ACC112 (cell line): ENCODE measurements at regions not wholly inside any gene's neighbourhood (a gene's known extent, or its start where the extent isn't known, plus 50 kb on each side); places are given as distances from the start of the nearest gene placed in this dataset.

Source experiments
- H2AFZ ChIP-seq: fragments of 200-600 bp; sonication (generic); one replicate; pipeline ENCODE4 v1.6.0; 2017; ENCODE audit warnings: antibody characterized with exemption, low read length; ENCODE audit not compliant: unreplicated experiment
- H3K27ac ChIP-seq: fragments of 200-600 bp; sonication (generic); 2 replicates; pipeline ENCODE4 v1.5.1; 2014; ENCODE audit warnings: low read depth, mild to moderate bottlenecking, antibody characterized with exemption, low read length, moderate library complexity
- H3K27me3 ChIP-seq: fragments of 200-600 bp; sonication (generic); 2 replicates; pipeline ENCODE4 v1.6.1; 2014; ENCODE audit warnings: mild to moderate bottlenecking, antibody characterized with exemption, low read length, moderate library complexity, mixed read lengths; ENCODE audit not compliant: insufficient read depth
- H3K36me3 ChIP-seq: fragments of 200-600 bp; sonication (generic); 2 replicates; pipeline ENCODE4 v1.6.1; 2016; ENCODE audit warnings: mild to moderate bottlenecking, antibody characterized with exemption, low read length, moderate library complexity, mixed read lengths; ENCODE audit not compliant: insufficient read depth
- H3K4me1 ChIP-seq: fragments of 200-600 bp; sonication (generic); one replicate; pipeline ENCODE4 v1.6.1; 2016; ENCODE audit warnings: low read length, mixed read lengths; ENCODE audit not compliant: insufficient read depth, unreplicated experiment, control insufficient read depth
- H3K4me3 ChIP-seq: fragments of 200-600 bp; sonication (generic); 2 replicates; pipeline ENCODE4 v1.5.1; 2014; ENCODE audit warnings: mild to moderate bottlenecking, low read depth, low read length
- H3K79me2 ChIP-seq: fragments of 200-600 bp; sonication (generic); one replicate; pipeline ENCODE4 v1.6.0; 2016; ENCODE audit warnings: low read length; ENCODE audit not compliant: control insufficient read depth, unreplicated experiment, insufficient read depth

GRCh38 chr12:29088611-29089219 lies 60.4 kb upstream of the FAR2 start:
- no peaks in the 10 kb centered on the region for H3K27me3 ChIP-seq
- no peak overlapping the region for H3K27ac ChIP-seq
- no peaks in the 10 kb centered on the region for H3K4me1 ChIP-seq
- H3K79me2 ChIP-seq: no peaks in the 10 kb centered on the region
- no peak overlapping the region for H2AFZ ChIP-seq
- H3K36me3 ChIP-seq: no peaks in the 10 kb centered on the region
- no peak overlapping the region for H3K4me3 ChIP-seq
